Right cardiac atrium (tissue), 5 donors: ENCODE measurements at regions not wholly inside any gene's neighbourhood (a gene's known extent, or its start where the extent isn't known, plus 50 kb on each side); places are given as distances from the start of the nearest gene placed in this dataset.

Experiments
- ATAC-seq, 2 donors: fragments of 200-7000 bp; cut with Tn5 transposase; one replicate each; pipeline versions ENCODE4 v1.8.0 to v1.9.1; 2020; ENCODE audit warnings: moderate library complexity in 2 of 2, mild to moderate bottlenecking in 1 of 2
- DNase-seq, 3 donors: peaks; one replicate each; pipeline ENCODE4 v3.0.0-alpha.2; 2020
- H3K27ac ChIP-seq: one replicate; pipeline ENCODE4 v1.5.1; 2013; ENCODE audit warnings: mild to moderate bottlenecking, low read length, control low read depth, moderate library complexity
- H3K27me3 ChIP-seq: one replicate; pipeline ENCODE4 v1.6.1; 2013; ENCODE audit not compliant: control insufficient read depth, insufficient read depth
- H3K4me1 ChIP-seq: one replicate; pipeline ENCODE4 v1.6.1; 2013; ENCODE audit warnings: low read length; ENCODE audit not compliant: control insufficient read depth, insufficient read depth
- H3K4me3 ChIP-seq: one replicate; pipeline ENCODE4 v1.5.1; 2013; ENCODE audit warnings: low read length, control low read depth
- H3K9me3 ChIP-seq: one replicate; pipeline ENCODE4 v1.6.1; 2013; ENCODE audit warnings: low read length; ENCODE audit not compliant: control insufficient read depth
- WGBS: extraction: QIAGEN DNeasy Blood & Tissue Kit; methylation state at CpG from one replicate; pipeline ENCODE4 v1.1.7; 2013; 5-methylcytosine and 5-hydroxymethylcytosine counted together
- intact Hi-C, 4 donors: fragments of 100-400 bp; cut with DNase I; formaldehyde crosslinking; loops; one replicate each; pipeline versions ENCODE4 v1.11.0 to v1.14.0; 2022 to 2023
- donor health status: healthy with polysubstance abuse.
- donor health status: DM: no; HTN: yes; CAD: no.
- donor health status: DM: no; HTN: no; CAD: no.
- donor health status: DM: no; HTN: yes; CAD: no; lungs with severe emphysema.
- donor health status: DM: yes; HTN: yes; CAD: no.

DNA sequence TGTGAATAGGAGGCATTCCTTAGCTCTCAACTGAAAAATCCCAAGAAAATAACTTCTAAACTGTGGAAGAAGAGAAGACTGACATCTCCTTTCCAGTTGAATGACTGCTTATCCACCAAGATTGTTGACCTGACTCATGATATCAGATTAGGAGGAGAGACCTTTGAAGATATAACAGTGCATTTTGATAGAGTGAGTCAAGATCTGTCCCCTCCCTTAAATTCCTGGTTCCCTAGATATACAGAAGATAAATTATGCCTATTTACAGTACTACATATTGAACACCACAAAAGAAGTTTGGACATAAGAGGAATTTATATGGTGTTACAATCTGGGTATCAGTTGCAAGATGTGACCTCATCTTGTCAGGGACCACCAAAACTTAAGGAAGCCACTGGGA, 285.3 kb upstream of the ZSWIM2 start:
- intact Hi-C loops, result loop anchor here in 1 of 4 donors (10.0 kb wide), 1 partner anchor 310 kb away; the partner anchor contains the start of gene CALCRL
- Histone ChIP-seq H3K4me3 (no peak overlapping the region), H3K9me3 (no peaks in the 10 kb centered on the region), H3K27me3 (no peaks in the 10 kb centered on the region), H3K27ac (no peak overlapping the region), H3K4me1 (no peaks in the 10 kb centered on the region)
- DNase-seq, result no peak
- ATAC-seq, result no peak

DNA sequence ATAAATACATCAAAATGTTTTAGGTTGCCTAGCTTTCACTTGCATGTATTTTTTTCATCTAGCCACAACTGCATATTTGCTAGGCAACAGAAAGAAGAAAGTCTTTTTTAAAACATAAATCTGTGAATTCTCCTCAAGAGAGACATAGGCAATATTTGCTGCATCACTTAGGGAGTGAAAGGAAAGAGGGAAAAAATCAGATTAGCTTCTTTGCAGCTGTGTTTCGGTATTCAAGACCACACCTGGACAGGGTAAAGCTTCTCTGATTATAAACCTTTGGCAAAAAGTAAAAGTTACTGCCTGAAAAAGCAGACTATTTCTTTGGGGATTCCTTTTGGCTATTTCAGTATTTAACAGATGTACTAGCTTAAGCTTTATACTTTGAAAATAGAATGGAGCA, 280.9 kb upstream of the ZSWIM2 start:
- Histone ChIP-seq H3K9me3 (no peaks in the 10 kb centered on the region), H3K4me1 (no peaks in the 10 kb centered on the region), H3K4me3 (no peak overlapping the region), H3K27me3 (no peaks in the 10 kb centered on the region), H3K27ac (no peak overlapping the region)
- DNase-seq, result no peak
- intact Hi-C loops, result loop anchor here in 1 of 4 donors (10.0 kb wide), 1 partner anchor 315 kb away; the partner anchor contains the start of gene CALCRL
- ATAC-seq, result no peak
- WGBS, result 84% methylated on average over 1 of the region's 1 CpG

- H3K4me3 ChIP-seq, result no peak overlapping the region
- intact Hi-C loops, result no loop called here
- no peaks in the 10 kb centered on the region for H3K9me3 ChIP-seq
- no peak for ATAC-seq
- no peaks in the 10 kb centered on the region for H3K4me1 ChIP-seq
- no peaks in the 10 kb centered on the region for H3K27me3 ChIP-seq
- H3K27ac ChIP-seq, result no peak overlapping the region
- no peak for DNase-seq
Observed at GRCh38 chr2:187129306-187129705, 280.3 kb upstream of the ZSWIM2 start.

DNA sequence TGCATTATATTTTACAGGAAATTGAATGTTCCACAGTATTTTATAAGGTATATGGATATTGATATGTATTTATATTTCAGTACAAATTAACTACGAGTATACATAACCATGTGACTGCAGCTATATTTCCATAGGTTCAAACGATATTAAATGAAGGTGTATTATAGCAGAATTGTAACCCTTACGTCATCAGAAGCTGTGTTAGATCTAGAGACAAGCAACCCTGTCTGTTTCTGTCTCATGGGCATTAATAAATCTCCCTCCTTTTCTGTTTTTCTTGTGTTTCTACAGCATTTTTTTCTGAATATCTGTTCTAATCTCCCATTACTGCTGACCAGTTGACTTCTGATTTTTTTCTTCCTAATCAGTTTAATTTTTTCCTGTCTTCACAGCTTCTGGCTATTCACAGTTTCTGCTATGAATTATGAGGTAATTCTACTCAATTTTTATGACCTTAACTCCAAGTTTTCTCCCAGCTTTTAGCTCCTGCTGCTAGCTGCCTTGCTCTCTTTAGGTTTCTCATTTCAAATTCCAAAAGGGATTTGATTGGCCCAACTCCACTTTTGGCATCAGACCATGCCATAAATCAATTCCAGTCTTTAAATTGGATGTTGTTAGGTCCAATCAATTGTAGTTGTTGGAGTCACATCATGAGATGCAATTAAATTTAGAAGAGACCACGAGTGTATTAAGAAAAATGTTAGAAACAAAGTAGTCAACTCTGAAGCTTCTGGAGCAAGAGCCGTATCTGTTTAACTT, 277.5 kb upstream of the ZSWIM2 start:
- 74% methylated on average over 5 of the region's 5 CpGs for WGBS
- intact Hi-C loops, result no loop called here
- Histone ChIP-seq H3K4me3 (no peak overlapping the region), H3K27ac (no peak overlapping the region), H3K27me3 (no peaks in the 10 kb centered on the region), H3K9me3 (no peaks in the 10 kb centered on the region), H3K4me1 (no peaks in the 10 kb centered on the region)
- no peak for ATAC-seq
- no peak for DNase-seq

GRCh38 chr2:187125318-187125717, 276.3 kb upstream of the ZSWIM2 start:
- DNase-seq, result no peak
- Histone ChIP-seq H3K27ac (no peak overlapping the region), H3K27me3 (no peaks in the 10 kb centered on the region), H3K9me3 (no peaks in the 10 kb centered on the region), H3K4me3 (no peak overlapping the region), H3K4me1 (no peaks in the 10 kb centered on the region)
- ATAC-seq, result no peak
- intact Hi-C loops, result no loop called here

DNA sequence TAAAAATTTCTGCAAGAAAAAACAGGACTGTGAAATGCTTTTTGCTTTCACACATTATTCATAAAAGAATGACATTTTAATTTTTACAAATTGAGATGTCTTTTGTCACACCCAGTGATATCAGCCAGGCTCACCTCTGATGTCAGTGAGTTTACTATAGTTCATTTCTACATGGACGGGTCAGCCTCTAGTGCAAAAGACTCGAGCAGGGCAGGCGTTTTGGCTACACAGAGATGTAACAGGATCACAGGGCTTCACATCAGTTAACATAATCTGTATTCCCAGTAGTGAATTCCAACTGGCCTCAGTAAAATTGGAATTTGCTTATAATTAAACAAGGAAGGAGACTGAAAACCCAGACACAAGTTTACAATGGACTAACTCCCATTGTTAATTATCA, 275.6 kb upstream of the ZSWIM2 start:
- Histone ChIP-seq H3K4me1 (no peaks in the 10 kb centered on the region), H3K9me3 (no peaks in the 10 kb centered on the region), H3K27me3 (no peaks in the 10 kb centered on the region), H3K27ac (no peak overlapping the region), H3K4me3 (no peak overlapping the region)
- intact Hi-C loops, result no loop called here
- DNase-seq (peak; percentile 13 to 67 (median 27)), ATAC-seq (peak; percentile 83 to 87)
- 42% methylated on average over 3 of the region's 3 CpGs for WGBS

- ATAC-seq, result peak in 1 of 2 donors; percentile 44
- H3K9me3 ChIP-seq, result no peaks in the 10 kb centered on the region
- intact Hi-C loops, result no loop called here
- 81% methylated on average over 10 of the region's 10 CpGs for WGBS
- no peaks in the 10 kb centered on the region for H3K4me1 ChIP-seq
- H3K27me3 ChIP-seq, result no peaks in the 10 kb centered on the region
- H3K27ac ChIP-seq, result no peak overlapping the region
- H3K4me3 ChIP-seq, result no peak overlapping the region
- no peak for DNase-seq
Observed at GRCh38 chr2:187118331-187119099, 269.5 kb upstream of the ZSWIM2 start.

- Histone ChIP-seq H3K4me1 (no peaks in the 10 kb centered on the region), H3K27me3 (no peaks in the 10 kb centered on the region), H3K27ac (no peak overlapping the region), H3K9me3 (no peaks in the 10 kb centered on the region), H3K4me3 (no peak overlapping the region)
- DNase-seq (no peak), ATAC-seq (peak in 1 of 2 donors; percentile 29)
- intact Hi-C loops, result no loop called here
- 67% methylated on average over 1 of the region's 1 CpG for WGBS
Observed at GRCh38 chr2:187117483-187117882, 268.5 kb upstream of the ZSWIM2 start.

DNA sequence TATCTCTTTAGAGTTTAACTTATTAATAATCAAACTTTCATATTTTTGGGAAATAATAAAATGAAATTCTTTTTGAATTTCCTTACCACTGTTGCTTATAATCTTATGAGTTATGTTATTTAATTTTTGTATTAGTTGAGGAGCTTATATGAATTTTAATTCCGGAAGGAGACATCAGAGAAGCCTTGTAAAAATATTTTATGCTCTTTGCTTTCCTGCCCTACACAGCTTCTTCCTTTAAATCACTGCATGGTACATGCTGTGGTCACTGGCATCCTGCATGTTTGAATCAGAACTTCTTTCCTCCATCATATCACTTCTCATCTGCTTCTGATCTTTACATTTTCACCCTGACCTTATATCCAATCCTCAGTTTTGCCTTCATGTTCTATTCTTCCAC, 266.7 kb upstream of the ZSWIM2 start:
- no peak overlapping the region for H3K4me3 ChIP-seq
- no peak overlapping the region for H3K27ac ChIP-seq
- H3K4me1 ChIP-seq, result no peaks in the 10 kb centered on the region
- intact Hi-C loops, result no loop called here
- DNase-seq (no peak), ATAC-seq (no peak)
- 95% methylated on average over 1 of the region's 1 CpG for WGBS
- H3K9me3 ChIP-seq, result no peaks in the 10 kb centered on the region
- no peaks in the 10 kb centered on the region for H3K27me3 ChIP-seq

GRCh38 chr2:187107001-187107400, 258.0 kb upstream of the ZSWIM2 start:
- DNase-seq, result no peak
- no peaks in the 10 kb centered on the region for H3K4me1 ChIP-seq
- no peaks in the 10 kb centered on the region for H3K9me3 ChIP-seq
- ATAC-seq, result no peak
- no peak overlapping the region for H3K4me3 ChIP-seq
- WGBS, result 87% methylated on average over 2 of the region's 2 CpGs
- intact Hi-C loops, result no loop called here
- no peaks in the 10 kb centered on the region for H3K27me3 ChIP-seq
- no peak overlapping the region for H3K27ac ChIP-seq

DNA sequence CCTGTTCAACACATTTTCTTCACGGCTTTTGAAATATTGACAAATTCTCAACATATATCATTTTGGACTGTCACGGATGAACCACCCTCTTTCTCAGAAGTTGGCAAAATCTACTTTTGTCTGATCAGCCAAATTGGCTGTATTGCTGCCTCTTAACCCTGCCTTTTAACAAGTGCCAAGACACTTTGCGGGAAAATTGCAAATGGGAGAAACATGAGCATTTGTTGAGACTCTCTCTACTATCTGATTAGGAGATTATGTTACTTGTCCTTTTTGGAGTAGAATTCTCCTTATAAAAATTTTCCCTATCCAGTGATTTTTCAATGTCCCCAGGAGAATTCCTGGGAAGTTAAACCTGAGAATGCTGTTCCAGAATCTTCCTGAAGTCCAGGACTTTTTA, 256.2 kb upstream of the ZSWIM2 start:
- DNase-seq, result no peak
- no peak for ATAC-seq
- no peak overlapping the region for H3K4me3 ChIP-seq
- WGBS, result 72% methylated on average over 3 of the region's 3 CpGs
- no peaks in the 10 kb centered on the region for H3K9me3 ChIP-seq
- no peaks in the 10 kb centered on the region for H3K4me1 ChIP-seq
- intact Hi-C loops, result no loop called here
- H3K27me3 ChIP-seq, result no peaks in the 10 kb centered on the region
- no peak overlapping the region for H3K27ac ChIP-seq
